HG03558 (cell line): ENCODE measurements at regions not wholly inside any gene's neighbourhood (a gene's known extent, or its start where the extent isn't known, plus 50 kb on each side); places are given as distances from the start of the nearest gene placed in this dataset.

ENCODE experiments used
- ATAC-seq: cut with Tn5 transposase; IDR thresholded peaks from one replicate; pipeline ENCODE4 v1.9.1; 2021; ENCODE audit warnings: moderate number of reproducible peaks; ENCODE audit not compliant: unreplicated experiment; ENCODE audit errors: extremely low read depth

GRCh38 chr2:223363085-223363484 lies 239.1 kb downstream of the SCG2 start:
- no peak for ATAC-seq

GRCh38 chr2:223365158-223365679 lies 236.9 kb downstream of the SCG2 start:
- no peak for ATAC-seq

DNA sequence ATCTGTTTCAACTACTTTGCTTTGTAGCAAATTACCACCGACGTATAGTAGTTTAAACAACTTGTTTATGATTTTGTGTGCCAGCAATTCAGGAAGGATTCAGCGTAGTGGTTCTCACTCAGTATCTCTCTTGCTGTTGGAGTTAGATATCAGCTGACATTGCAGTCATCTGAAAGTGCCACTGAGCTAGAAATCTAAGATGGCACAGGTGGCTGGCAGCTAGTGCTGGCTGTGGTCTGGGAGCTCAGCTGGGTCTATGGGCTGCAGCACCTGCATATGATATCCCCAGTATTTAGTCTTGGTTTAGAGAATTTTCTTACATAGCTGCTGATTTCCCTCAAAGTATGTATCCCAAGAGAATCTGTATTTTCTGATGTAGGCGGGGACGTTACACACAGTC lies 235.6 kb downstream of the SCG2 start:
- no peak for ATAC-seq

DNA sequence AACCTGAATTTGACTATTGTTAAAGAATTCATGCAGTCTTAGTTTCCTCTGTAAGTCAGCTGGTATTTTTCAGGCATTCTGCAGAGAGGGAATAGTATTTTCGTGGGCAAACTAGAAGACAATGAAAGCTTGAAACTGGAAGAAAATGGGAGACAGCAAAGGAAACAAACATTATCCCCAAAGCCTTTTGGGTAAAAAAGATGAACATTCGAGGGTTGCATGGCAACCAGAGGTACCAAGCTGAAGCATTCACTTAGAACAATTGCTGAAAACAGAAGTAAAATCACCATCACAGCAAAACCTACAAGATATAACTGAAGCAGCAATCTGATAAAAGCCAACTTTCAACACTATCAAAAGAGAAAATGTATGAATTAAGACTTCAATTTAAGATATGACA lies 233.7 kb downstream of the SCG2 start:
- no peak for ATAC-seq

- no peak for ATAC-seq
Observed at GRCh38 chr2:223369889-223370288, 232.3 kb downstream of the SCG2 start.

GRCh38 chr2:223383315-223383714 lies 218.8 kb downstream of the SCG2 start:
- ATAC-seq = no peak

- no peak for ATAC-seq
Observed at GRCh38 chr2:223386189-223386588, 216.0 kb downstream of the SCG2 start.

GRCh38 chr2:223386984-223387383 lies 215.2 kb downstream of the SCG2 start:
- no peak for ATAC-seq

GRCh38 chr2:223389624-223390023 lies 212.5 kb downstream of the SCG2 start:
- ATAC-seq = no peak

- ATAC-seq = no peak
Observed at GRCh38 chr2:223396993-223397392, 205.2 kb downstream of the SCG2 start.

DNA sequence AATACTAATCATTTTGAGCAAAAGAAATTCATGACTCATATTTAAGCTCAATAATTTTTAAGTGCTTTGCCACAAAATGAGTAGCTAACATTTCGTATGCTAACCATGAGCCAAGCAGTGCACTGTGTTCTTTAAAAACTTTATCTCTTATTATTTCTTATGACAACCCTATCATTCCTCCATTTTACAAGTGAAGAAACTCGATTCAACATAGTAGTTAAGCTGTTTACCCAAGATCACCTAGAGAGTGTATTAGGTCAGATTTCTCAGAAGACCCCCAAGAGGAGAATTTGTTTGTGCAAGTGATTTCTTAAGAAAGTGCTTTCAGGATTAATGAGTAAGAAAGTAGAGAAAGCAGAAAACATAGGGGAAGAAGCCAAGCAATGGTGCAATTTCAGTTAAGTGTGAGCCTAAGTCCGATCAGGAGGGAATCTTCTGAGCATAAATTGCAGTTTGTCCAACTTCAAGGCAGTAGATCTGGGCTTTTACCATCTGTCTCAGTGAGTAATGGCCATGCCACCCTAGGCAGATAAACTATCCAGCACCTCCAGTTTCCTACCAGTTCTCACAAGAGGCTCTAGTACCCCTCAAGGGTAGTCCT lies 202.7 kb downstream of the SCG2 start:
- ATAC-seq = no peak

DNA sequence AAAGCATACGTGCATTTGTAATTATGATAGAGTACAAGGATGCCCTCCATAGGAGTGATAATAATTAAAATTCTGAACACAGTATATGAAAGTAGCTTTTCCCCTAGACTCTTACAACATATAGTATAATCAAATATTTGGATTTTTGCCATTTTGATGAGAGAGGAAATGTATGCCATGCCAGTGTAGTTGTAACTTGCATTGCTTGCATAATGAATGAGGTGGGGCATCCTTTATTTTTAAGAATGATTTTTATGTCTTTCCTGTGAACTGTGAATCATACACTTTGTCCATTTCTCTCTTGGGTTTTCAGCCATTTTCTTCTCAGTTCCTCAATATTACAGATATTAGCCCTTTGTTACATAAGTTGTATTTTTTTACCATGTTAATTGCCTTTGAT lies 197.5 kb downstream of the SCG2 start:
- ATAC-seq = no peak

DNA sequence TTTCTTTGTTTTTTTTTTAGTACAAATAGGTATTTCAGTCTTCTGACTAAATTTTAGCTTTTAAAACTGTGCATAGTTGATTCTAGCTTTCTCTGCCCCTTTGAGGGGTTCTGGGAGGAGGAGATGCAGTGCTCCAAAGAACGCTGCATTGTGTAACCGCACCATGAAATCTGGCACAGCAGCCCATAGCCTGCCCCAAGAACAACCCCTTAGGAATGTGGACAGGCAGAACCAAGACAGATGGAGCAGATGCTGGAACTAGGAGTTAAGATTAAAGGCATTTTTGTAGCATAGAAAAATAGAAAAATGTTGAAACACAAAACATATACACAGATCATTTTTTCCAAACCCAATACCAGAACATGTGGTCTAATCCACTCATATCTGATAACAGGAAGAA lies 187.5 kb downstream of the SCG2 start:
- no peak for ATAC-seq

- no peak for ATAC-seq
Observed at GRCh38 chr2:223415071-223415470, 187.1 kb downstream of the SCG2 start.

GRCh38 chr2:223416815-223417610 lies 185.1 kb downstream of the SCG2 start:
- ATAC-seq = no peak

GRCh38 chr2:223418131-223418530 lies 184.0 kb downstream of the SCG2 start:
- ATAC-seq = no peak

DNA sequence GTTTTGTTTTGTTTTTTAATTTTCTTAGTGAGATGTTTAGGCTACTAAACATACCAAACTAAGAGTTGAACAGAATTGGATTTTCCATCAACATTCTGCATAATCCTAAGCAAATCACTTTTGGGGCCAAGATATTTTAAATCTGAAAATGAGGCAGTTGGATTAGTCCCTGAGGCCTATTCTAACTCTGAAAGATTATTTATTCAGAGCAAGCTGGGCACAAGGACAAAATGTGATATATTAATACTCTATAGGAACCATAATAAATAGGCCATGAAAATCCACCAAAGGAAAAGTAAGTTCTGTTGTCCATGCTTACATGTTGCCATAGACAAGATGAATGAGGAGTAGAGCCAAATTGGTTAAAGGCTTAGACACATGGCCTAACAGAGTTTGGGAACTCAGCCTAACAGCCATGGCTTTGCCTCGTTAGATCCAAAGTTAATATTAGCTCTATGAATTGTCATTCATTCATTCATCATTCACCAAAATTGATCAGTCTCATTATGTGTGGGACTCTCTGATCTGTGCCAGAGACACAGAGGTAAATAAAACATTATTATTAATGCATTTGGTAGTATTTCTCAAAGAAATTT lies 183.5 kb downstream of the SCG2 start:
- ATAC-seq = no peak

DNA sequence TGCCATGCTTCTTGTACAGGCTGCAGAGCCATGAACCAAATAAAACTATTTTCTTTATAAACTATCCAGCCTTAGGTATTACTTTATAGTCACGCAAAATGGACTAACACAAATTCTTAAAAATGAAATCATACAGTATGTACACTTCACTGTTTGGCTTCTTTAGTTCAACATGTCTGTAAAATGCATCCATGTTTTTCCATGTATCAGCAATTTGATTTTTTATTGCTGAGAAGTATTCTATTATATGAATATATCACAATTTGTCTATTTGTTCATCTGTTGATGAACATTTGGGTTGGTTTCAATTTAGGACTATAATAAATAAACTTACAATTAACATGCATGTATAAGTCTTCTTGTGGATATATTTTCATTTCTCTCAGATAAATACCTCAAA lies 182.1 kb downstream of the SCG2 start:
- no peak for ATAC-seq

- no peak for ATAC-seq
Observed at GRCh38 chr2:223431479-223431878, 170.7 kb downstream of the SCG2 start.

DNA sequence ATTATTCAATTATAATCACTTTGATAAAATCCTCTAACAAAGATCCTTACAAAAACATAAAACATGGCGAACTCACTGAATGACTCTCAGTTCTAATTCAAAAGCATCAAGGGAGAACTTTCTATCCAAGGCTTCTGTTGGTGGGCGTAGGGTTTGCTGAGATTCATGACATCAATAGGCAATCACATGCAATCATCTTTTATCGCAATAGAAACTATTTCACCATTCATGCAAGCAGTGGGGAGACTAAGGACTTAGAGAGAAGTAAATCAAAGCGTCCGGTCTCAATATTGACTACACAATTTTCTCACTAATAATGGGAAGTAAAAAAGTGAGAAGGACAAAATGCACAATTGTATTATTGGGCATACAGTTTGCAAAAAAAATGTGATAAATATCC lies 168.7 kb downstream of the SCG2 start:
- no peak for ATAC-seq

GRCh38 chr2:223437788-223438187 lies 164.4 kb downstream of the SCG2 start:
- ATAC-seq = no peak
